ENCODE measurements at regions not wholly inside any gene's neighbourhood (a gene's known extent, or its start where the extent isn't known, plus 50 kb on each side); places are given as distances from the start of the nearest gene placed in this dataset.
"Not testable (repeated sequence)": the region's sequence is repeated elsewhere in the genome, so short reads cannot be mapped to it uniquely, and the experiment has no call there.

DNA sequence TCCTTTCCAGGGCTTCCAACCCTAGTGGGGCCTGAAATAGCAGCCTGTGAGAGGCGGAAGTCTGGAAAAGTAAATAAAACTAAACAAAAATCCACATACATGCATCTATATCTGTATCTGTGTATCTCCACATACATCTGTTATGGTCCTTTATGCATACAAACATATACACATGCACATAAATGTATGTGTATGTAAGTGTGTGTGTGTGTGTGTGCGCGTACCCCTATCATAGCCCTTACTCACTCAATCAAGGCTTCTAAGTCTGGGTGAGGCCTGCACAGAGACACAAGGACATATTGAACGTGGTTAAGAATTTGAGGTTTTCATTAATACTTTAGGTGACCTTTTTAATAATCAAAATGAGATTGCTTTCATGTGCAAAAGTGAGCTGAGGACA is 98.9 kb upstream of the CYRIA start:
- FAIRE-seq (no peak), DNase-seq (ENCODE audit: low spot score) (no peak)

DNA sequence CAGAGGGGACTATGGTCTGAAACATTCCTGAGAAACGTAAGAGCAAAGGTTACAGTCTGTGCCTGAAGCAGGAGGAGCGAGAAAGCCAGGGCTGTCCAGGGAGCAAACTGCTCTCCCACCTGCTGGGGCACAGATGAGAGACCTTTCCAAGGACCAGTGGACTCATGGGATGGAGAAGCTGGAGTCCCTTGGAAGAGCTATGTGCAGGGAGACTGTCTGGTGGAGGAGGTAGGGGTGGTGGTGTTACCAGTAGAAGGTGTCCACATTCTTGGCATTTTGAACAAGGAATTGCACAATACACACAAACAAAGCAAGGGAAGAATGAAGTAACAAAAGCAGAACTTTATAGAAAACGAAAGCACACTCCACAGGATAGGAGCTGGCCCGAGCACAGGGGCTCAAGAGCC is 97.9 kb upstream of the CYRIA start:
- no peak for DNase-seq (ENCODE audit: low spot score)
- no peak for FAIRE-seq

DNA sequence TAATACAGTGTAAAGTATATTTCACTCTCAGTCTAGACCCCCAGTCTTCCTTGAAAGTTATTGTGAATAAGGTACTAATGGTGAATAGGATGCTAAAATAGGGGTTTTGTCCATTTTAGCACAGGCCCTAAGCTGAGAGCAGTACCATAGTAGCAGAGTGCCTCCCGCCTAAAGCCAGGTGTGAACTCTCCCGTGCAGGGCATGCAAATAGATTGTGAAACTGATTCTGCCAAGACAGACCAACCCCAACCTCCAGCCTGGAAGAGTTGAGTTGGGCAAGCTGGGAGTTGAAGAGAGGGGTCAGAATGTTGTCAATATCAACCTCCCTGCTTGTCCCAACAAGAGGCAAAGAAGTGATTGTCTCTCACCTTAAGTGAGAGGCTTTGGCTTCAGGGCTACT is 97.4 kb upstream of the CYRIA start:
- DNase-seq (ENCODE audit: low spot score) (no peak), FAIRE-seq (no peak)

DNA sequence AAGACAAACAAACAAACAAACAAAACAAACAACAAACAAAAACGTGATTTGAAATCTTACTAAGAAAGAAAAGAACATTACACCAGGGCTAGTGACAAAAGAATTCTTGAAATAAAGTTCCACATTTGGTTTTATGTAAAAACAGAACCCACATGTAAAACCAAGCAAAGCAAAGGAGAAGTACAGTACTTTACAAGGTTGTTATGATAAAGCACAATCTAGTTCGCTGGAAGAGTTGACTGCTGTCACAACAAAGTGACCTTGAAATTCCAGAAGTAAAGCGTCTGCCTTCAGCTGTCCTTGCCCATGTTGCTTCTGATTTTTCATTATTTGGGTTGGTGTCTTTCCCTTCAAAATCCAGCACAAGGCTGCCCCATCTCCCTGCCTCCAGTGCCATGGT is 94.8 kb upstream of the CYRIA start:
- DNase-seq (ENCODE audit: low spot score) (no peak), FAIRE-seq (no peak)

DNA sequence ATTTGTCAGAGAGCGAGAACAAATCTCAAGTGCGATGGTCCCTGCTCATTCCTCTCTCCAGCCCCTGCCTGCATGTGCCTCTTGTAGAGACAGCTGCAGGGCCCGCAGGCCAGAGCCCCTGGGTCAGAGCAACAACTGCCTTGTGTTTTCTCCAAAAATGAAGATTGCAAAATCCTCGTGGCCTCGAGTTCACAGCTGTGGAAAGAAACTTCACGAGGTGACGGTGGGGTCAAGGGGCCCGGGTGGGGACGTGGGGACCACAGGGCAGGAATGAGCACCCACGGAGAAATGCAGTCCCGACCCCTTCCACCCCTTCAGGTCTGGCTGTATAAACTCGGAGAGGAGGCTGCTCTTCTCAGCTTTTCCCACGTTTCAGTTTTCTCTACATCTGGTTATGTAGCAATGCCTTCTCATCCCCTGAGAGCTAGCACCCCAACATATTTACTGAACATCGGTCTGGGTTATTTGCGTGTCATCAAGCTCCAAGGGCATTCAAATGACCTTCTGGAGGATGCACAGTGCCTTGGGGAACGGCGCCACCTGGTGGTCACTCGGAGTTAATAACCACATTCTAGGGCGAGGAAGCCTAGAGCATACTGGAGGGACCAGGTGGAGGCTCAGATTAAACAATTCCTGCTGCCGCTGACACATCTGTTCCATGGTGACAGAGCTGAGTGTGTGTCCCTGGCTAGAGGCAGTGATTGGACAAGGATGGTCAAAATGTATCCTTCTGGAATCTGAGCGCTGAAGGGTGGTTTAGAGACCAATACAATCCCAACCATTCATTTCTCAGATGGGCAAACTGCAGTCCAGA is 91.4 kb upstream of the CYRIA start:
- DNase-seq (ENCODE audit: low spot score): peak; percentile 82
- peak; percentile 65 for FAIRE-seq

DNA sequence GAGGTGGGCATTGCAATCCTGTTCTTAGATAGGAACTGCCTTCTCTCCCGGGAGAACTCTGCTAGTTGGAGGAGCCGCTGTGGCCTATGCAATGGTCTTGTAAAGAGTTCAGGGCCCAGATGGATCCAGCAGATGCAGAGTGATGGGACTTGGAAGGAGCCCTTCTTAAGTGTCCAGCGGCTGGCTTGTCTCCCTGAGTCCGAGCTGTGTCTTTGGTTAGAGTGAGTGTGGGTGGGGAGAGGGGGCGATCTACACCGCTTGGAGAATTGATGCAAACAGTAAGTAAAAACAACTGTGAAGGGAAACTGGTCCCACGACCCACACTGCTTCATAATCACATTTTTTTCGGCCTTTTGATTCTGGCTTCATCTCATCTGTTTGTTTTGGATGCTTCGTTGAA is 89.8 kb upstream of the CYRIA start:
- no peak for DNase-seq (ENCODE audit: low spot score)
- FAIRE-seq: no peak

DNA sequence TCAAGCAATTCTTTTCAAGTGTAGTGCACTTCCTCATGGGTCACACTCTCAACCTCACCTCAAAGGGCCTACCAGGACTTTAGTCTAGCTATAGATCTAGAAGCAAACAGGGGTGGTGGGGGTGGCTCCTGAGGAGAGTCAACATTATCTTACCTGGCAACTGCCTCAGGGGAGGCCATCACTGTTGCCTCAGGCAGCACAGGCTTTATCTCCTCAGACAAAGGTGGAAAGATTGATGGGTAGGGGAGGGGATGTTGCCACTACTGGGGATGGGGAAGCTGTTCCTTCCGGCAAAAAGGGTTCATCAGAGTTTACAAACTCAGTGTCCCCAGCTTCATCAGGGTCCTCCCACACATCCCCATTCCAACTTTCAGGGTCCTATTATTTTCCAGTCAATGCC is 87.4 kb upstream of the CYRIA start:
- not testable (repeated sequence) for FAIRE-seq; DNase-seq (ENCODE audit: low spot score)

DNA sequence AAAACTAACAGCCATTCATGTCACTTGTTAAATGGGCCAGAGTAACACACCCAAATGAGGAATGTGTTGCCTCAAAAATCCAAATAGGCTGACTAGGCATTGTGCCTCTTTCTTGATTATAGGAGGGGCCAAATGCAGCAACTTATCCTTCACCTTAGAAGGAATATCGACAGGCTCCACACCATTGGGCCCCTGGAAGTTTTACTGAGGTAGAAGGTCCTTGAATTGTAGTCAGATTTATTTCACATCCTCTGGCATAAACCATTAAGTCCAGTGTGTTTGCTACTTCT is 85.2 kb upstream of the CYRIA start:
- peak; percentile 50 for FAIRE-seq
- not testable (repeated sequence) for DNase-seq (ENCODE audit: low spot score)

DNA sequence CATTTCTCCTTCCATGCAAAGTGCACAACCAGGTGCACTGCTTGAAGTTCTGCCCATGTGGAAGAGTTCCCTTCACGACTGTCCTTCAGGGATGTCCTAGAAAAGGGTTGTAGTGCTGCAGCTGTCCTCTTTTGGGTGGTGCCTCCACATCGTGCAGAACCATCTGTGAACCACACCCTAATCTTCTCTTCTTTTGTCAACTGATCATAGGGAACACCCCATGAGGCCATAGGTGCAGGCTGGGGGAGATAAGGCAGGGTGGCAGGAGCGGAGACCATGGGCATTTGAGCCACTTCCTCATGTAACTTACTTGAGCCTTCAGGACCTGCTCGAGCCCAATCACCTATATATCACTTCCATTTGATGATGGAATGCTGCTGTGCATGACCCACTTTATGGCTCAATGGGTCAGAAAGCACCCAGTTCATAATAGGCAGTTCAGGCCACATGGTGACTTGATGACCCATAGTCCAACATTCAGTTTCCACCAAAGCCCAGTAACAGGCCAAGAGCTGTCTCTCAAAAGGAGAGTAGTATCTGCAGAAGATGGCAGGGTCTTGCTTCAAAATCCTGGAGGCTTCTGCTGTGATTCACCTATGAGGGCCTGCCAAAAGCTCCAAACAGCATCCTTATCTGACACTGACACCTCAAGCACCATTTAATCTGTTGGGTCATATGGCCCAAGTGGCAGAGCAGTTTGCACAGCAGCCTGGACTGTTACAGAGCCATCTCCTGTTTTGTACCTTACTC is 84.7 kb upstream of the CYRIA start:
- FAIRE-seq (no peak), DNase-seq (ENCODE audit: low spot score) (no peak)

DNA sequence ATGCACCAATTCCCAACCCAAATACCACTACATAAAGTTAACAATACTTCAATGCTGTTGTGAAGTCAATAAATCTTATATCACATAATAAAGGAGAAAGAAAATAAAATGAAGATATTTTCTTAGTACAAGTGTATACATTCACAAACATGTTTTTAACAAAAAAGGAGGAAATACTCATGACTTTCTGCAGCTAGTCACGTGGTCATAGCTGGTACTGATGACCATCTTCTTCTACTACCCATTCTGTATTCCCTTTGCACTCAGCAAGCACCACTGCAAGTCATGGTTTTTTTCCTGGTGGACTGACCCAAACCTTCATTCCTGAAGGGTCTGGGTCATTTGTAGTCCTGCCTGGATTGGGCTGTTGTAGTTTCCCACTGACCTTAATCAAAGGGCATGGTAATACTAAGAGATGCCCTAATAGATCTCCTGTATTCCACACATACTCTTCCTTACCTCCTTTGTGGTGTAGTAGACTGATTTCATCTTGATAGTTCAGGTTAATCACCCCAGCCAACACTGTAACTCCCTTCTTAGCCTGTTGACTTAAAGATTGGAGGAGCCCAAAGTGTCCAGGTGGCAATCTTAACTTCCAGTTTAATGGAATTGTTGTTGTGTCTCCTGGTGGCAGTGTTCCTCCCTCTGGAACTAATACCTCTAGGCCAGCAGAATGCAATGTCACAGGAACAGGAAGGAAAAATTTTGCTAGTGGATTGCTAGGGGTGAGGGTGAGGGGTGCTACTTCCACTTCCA is 83.1 kb upstream of the CYRIA start:
- not testable (repeated sequence) for FAIRE-seq; DNase-seq (ENCODE audit: low spot score)

DNA sequence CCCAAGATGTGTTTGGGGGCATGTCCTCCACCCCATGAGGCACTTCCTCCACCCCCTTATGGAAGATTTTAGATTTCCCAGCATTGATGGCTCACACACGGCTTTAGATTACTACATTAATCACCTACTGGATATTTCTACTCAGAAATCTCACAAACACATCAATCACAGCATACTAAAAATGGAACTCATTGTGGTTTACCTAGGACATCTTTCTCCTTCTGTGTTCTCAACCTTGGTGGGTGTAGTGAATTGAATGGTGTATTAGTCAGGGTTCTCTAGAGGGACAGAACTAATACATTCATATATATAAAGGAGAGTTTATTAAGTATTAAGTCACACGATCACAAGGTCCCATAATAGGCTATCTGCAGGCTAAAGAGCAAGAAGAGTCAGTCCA is 82.1 kb upstream of the CYRIA start:
- FAIRE-seq (no peak), DNase-seq (ENCODE audit: low spot score) (no peak)

DNA sequence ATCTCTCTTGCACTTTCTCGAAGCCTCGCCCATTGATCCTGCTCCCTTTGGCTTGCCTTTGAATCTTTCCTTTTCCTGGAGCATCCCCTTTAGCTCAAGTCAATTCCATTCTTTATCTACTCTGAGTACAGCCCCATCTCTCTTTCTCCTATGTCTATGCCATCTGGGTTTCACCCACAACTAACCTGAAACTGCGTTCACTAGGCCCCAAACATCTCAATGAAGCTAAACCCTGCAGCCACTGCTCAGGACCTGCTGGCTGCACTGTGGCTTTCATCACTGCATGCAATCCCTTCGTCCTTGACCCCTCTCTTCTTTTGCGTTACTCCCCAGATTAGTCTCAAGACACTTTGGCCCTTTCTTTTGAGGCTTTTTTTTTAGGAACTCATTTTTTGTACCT is 81.6 kb upstream of the CYRIA start:
- DNase-seq (ENCODE audit: low spot score): no peak
- FAIRE-seq: no peak

DNA sequence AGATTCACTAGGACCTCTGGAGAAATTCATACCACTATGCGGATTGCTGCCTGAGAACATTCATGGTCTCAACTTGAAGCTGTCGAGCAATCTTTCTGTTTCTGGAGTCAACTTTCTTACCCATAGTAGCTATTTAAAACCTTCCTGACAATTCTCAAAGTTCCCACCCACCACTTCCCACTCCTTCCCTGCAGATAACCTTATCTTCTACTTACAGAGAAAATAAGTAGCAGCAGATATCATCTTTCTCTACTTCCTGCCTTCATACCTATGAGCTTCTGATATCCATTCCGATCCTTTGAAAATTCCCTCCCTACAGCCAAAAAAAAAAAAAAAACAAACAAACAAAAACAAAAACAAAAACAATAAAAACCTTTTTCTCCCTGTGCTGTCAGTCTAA is 81.2 kb upstream of the CYRIA start:
- DNase-seq (ENCODE audit: low spot score): no peak
- no peak for FAIRE-seq

DNA sequence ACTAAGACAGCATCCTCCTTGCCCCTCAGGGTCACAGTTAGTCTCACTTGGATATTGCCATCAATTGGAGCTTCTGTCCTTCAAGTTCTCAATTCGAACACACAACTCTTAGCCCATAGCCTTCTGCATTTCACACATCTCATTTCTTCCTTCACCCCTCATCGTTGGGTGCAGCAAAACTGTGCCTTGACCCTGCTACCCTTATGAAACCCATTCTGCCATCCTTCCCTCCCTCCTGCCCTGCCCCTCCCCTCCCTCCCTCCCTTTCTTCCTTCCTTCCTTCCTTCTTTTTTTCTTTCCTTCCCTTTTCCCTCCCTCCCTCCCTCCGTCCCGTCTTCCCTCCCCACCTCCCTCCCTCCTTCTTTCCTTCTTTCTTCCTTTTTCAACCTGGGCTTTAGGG is 80.7 kb upstream of the CYRIA start:
- DNase-seq (ENCODE audit: low spot score) (no peak), FAIRE-seq (no peak)

DNA sequence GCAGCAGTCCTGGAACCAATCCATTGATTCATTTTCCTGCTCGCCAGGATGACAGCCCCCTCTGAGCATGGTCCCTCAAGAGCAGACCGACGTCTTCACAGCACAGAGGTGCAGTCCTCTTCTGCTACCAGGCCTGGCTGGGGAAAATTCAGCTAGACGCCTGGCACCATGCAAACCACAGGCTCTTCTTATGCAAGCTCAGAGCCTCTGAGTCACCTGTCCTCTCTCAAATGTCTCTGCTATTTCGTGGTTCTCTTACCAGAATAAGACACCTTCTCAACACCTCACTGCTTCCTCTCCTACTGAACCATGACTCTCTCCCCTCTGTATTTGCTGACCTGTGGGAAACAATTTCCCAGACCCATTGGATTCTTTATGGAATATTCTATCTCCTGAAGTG is 79.8 kb upstream of the CYRIA start:
- DNase-seq (ENCODE audit: low spot score) (no peak), FAIRE-seq (no peak)

DNA sequence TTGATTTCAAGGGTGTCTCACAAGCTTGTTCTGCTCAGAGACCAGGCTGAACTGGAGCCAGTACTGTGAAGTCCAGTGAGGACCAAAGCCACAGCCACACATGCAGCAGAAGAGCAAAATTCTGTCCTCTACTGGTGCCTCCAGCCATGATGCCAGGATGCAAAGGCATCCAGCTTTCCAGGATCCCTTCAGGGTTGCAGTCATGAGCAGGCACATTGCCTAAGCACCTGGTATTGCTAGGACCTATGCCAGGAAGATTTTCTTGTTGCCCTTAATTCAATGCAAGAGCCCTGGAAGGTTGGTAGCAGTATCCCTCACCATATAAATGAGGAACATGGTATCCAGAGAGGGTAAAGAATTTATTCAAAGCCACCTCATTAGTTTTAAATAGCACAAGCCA is 78.9 kb upstream of the CYRIA start:
- DNase-seq (ENCODE audit: low spot score) (no peak), FAIRE-seq (no peak)

DNA sequence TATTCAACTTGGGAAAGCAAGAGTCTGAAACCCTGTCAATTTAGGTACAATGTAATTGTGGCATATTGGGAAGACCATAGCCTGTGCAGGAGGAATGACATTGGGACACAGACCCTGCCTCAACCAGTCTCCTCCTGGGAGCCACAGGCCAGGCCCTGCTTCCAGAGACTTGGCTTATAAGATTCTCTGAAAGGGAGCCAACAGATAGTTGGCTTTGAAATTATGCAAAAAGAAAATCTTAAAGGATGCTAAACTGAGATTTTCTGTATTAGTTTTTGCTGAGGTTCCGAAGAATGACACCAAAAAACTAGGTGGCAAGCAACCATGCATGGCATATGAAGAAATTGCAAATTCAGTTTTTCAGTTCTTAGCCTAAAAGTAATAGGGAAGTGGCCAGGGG is 76.4 kb upstream of the CYRIA start:
- DNase-seq (ENCODE audit: low spot score) (no peak), FAIRE-seq (no peak)

DNA sequence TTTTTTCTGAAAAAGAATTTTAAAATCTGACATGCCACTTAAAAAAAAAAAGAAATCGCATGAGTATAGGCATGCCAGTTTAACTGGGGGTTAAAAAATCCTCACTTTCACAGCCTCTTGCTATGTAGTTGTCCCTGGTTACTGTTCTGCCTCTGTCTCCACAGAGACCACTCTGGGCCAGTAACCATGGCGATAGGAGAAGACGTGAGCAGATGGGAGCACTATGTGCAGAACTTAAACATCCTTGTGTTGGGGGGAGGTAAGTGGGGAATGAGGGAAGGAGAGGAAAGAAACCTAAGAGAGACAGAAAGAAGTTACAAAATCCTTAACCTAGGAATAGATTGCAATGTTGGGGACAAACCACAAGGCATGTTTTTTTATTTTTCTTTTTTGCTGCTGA is 75.9 kb upstream of the CYRIA start:
- FAIRE-seq (no peak), DNase-seq (ENCODE audit: low spot score) (no peak)

DNA sequence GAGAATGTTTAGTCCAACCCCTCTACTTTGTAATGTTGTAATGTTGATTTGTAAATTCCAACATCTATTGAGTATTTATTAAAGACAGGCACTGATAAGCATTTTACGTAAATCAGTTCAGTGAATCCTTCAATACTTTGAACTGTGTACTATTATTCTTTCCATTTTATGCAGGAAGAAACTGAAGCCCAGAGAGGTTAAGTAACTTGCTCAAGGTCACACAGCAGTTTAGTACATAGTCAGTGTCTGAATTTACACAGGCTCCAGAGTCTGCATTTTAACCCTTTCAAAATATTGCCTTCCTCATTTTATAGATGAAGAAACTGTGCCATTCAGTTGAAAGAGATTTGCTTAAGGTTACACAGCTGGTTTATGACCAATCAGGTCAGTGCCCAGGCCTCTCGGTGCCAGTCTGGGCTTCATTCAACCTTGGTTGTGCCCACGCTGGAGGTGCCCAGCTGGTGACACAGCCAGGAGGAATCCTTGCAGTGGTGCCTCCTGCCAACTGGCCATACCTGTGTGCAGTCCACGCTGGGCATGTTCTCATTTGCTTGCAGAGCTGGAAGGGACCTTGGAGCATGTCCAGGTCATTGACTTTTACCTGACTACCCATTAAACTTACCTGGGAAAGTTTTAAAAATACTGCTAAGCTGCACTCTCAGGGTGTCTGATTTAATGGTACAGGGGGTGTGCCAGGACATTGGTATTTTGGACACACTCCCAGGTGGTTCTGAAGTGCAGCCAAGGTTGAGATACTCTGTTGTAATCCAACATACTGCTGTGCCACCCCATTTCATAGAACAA is 74.3 kb upstream of the CYRIA start:
- FAIRE-seq: no peak

DNA sequence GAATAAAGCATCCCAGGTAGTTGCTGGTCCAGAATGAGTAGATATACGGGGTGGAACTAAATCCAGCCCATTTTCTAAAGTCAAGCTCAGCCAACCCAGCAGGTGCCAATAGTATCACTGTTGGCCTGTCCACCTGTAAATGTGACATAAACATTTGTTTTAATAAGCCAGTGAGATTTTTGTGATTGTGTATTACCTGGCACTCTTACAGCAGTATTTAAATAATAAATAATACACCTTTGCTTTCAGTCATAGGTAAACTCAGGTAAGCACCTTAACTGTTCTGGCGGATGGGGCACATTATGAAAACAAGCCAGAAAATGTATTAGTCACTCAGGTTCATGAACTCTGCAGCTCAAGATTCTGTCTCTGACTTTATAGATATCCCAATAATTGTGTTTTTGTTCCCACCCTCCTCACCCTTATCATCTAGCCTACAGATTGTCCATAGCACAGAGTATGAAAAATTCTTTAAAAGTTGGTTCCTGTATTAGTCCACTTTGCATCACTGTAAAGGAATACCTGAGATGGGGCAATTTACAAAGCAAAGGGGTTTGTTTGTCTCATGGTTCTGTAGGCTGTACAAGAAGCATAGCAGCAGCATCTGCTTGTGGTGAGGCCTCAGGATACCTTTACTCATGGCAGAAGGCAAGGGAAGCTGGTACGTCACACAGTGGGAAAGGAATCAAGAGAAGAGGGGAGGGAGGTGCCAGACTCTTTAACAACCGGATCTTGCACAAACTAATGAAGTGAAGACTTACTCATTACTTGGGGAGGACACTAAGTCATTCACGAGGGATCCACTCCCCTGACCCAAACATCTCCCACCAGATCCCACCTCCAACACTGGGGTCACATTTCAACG is 73.0 kb upstream of the CYRIA start:
- no peak for DNase-seq (ENCODE audit: low spot score)
- FAIRE-seq: no peak

More for the DNA sequence above, 74.3 kb upstream of the CYRIA start:
- DNase-seq (ENCODE audit: low spot score): no peak

DNA sequence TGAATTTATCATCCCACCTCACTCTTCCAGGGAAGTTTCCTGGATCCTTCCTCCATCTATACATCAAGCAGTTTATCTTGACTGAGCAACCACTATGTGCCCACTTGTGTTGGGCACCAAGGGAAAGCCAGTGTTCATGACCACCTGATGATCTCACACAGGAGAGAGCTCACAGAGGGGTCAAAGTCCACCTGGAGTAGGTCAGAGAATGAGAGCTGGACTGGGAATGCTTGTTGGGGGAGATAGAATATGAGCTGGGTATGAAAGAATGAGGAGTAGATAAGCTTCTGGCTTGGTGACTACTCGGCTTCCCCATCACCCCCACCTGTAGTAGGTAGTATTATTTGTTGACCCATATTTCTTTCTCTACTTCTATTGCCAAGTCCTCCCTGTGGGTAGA is 72.2 kb upstream of the CYRIA start:
- FAIRE-seq: no peak
- DNase-seq (ENCODE audit: low spot score): no peak
